Glutamatergic neuron (in vitro differentiated cells): ENCODE measurements at regions not wholly inside any gene's neighbourhood (a gene's known extent, or its start where the extent isn't known, plus 50 kb on each side); places are given as distances from the start of the nearest gene placed in this dataset.

ENCODE experiments used
- DNase-seq: peaks from one replicate; pipeline ENCODE4 v3.0.0; 2022
- H3K27ac Mint-ChIP-seq: one replicate; pipeline ENCODE4 v1.8.0; 2020; ENCODE audit warnings: mild to moderate bottlenecking, mixed read lengths, inconsistent platforms; ENCODE audit not compliant: unreplicated experiment
- H3K27me3 Mint-ChIP-seq: one replicate; pipeline ENCODE4 v1.8.0; 2020; ENCODE audit warnings: mild to moderate bottlenecking, moderate library complexity, mixed read lengths, inconsistent platforms; ENCODE audit not compliant: unreplicated experiment
- H3K36me3 Mint-ChIP-seq: one replicate; pipeline ENCODE4 v1.8.0; 2020; ENCODE audit warnings: mild to moderate bottlenecking, mixed read lengths, inconsistent platforms; ENCODE audit not compliant: unreplicated experiment
- H3K4me1 Mint-ChIP-seq: one replicate; pipeline ENCODE4 v1.8.0; 2020; ENCODE audit warnings: mild to moderate bottlenecking, low read depth, mixed read lengths, inconsistent platforms; ENCODE audit not compliant: unreplicated experiment
- H3K4me3 Mint-ChIP-seq: one replicate; pipeline ENCODE4 v1.8.0; 2020; ENCODE audit warnings: mild to moderate bottlenecking, mixed read lengths, inconsistent platforms; ENCODE audit not compliant: unreplicated experiment
- H3K9me3 Mint-ChIP-seq: one replicate; pipeline ENCODE4 v1.8.0; 2020; ENCODE audit warnings: mild to moderate bottlenecking, moderate library complexity, mixed read lengths, inconsistent platforms; ENCODE audit not compliant: unreplicated experiment
- CTCF ChIP-seq: fragments of 200-600 bp; sonication (generic); IDR thresholded peaks from one replicate; pipeline ENCODE4 v1.5.0; 2021; ENCODE audit not compliant: partially characterized antibody, unreplicated experiment

- H3K27ac Mint-ChIP-seq = no peak overlapping the region
- no peak for TF ChIP-seq CTCF
- H3K4me3 Mint-ChIP-seq = no peak overlapping the region
- H3K36me3 Mint-ChIP-seq = no peaks in the 10 kb centered on the region
- peaks cover 9% of the 10 kb centered on the region for H3K4me1 Mint-ChIP-seq
- no peaks in the 10 kb centered on the region for H3K27me3 Mint-ChIP-seq
- no peak for DNase-seq
- H3K9me3 Mint-ChIP-seq = no peaks in the 10 kb centered on the region
These were observed 271.9 kb upstream of the GADL1 start for GRCh38 chr3:31166249-31166885.

DNA sequence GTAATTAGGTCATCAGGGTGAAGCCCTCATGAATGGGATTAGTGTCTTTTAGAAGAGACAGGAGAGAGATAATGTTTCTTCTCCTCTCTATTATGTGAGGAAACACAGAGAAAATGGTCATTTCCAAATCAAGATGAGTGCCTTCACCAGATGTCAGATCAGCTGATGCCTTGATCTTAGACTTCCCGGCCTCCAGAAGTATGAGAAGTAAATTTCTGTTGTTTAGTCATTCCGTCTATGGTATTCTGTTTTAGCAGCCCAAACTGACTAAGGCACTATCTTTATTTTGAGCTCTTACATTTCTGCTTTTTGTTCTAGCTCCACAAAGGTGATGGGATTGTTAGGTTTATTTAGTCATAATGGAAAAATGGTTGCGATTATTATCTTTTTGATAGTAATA lies 273.2 kb upstream of the GADL1 start:
- Mint-ChIP-seq H3K4me1 (peaks cover 9% of the 10 kb centered on the region), H3K4me3 (no peak overlapping the region), H3K27ac (no peak overlapping the region), H3K9me3 (no peaks in the 10 kb centered on the region), H3K27me3 (no peaks in the 10 kb centered on the region), H3K36me3 (no peaks in the 10 kb centered on the region)
- no peak for DNase-seq
- no peak for TF ChIP-seq CTCF

DNA sequence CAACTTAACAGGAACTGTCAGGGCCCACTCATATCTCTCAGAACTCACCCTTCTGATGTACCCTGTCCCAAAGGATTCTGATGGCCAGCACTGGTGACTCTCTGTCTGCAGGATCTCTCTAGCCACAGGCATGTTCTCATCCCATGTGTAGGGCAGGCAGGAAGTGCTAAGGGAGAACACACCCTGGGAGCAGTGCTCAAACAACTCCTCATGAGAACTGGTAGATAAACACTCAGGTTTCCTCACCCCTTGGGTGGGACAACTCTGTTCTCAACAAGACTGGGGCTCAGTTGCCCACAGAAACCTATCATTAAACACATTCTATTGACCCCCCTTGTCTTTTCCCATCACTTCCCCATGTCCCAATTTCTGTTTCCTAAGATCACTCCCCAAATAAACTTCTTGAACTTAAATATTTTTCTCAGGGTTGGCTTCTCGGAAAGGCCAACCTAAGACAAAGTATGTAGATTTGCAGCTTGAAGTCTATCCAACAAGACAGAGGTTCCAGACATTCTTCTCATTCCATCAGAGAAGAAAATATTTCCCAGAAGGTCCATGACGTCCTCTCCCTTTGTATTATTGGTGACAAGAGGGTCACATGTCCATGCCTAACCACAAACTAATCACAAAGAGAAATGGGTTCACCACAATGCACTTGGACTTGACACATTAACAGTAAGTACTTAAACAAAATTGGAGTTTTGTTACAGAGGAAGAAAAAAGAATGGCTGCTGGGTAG lies 276.6 kb upstream of the GADL1 start:
- Mint-ChIP-seq H3K4me1 (no peaks in the 10 kb centered on the region), H3K4me3 (no peak overlapping the region), H3K27ac (no peak overlapping the region), H3K36me3 (no peaks in the 10 kb centered on the region), H3K9me3 (no peaks in the 10 kb centered on the region), H3K27me3 (no peaks in the 10 kb centered on the region)
- DNase-seq = no peak
- TF ChIP-seq CTCF = no peak

DNA sequence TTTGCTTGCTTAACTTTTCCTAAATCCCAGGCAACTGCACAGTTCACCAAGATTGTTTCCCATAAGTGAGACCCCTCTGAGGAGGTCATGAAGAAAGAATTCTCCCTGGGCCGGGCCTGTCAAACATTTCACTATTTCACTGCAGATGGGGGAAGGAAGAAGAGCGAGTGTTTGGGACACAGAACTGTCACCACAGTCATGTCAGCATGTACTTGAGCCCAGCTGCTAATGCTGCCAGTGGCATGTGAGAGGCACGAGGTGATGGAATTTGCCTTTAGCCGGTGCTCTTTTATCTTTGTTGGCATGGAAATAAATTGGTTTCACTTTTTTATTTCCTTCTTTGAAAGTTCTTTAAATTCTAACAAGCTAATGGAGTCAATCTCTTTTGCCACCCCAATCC lies 277.9 kb upstream of the GADL1 start:
- no peak for TF ChIP-seq CTCF
- Mint-ChIP-seq H3K4me1 (no peaks in the 10 kb centered on the region), H3K36me3 (no peaks in the 10 kb centered on the region), H3K27ac (no peak overlapping the region), H3K27me3 (no peaks in the 10 kb centered on the region), H3K9me3 (no peaks in the 10 kb centered on the region), H3K4me3 (no peak overlapping the region)
- no peak for DNase-seq

GRCh38 chr3:31173118-31173718 lies 278.8 kb upstream of the GADL1 start:
- no peak for TF ChIP-seq CTCF
- DNase-seq = no peak
- Mint-ChIP-seq H3K27ac (no peak overlapping the region), H3K9me3 (no peaks in the 10 kb centered on the region), H3K27me3 (no peaks in the 10 kb centered on the region), H3K36me3 (no peaks in the 10 kb centered on the region), H3K4me1 (no peaks in the 10 kb centered on the region), H3K4me3 (no peak overlapping the region)
